Left cardiac atrium (tissue), 4 donors: ENCODE measurements at regions not wholly inside any gene's neighbourhood (a gene's known extent, or its start where the extent isn't known, plus 50 kb on each side); places are given as distances from the start of the nearest gene placed in this dataset.
A peak's percentile ranks its signal among the peaks of the same experiment; 100 is the strongest.

Source experiments
- ATAC-seq, 2 donors: fragments of 200-7000 bp; cut with Tn5 transposase; one replicate each; pipeline ENCODE4 v1.9.1; 2020; ENCODE audit warnings: mild to moderate bottlenecking in 2 of 2, moderate library complexity in 2 of 2
- DNase-seq: peaks from one replicate; pipeline ENCODE4 v3.0.0-alpha.2; 2020
- intact Hi-C, 2 donors: fragments of 100-400 bp; cut with DNase I; formaldehyde crosslinking; loops; one replicate each; pipeline versions ENCODE4 v1.14.1 to v1.15.1; 2022 to 2023
- donor health status: DM: no; HTN: yes; CAD: no.
- donor health status: DM: no; HTN: yes; CAD: no; lungs with severe emphysema.
- donor health status: DM: yes; HTN: yes; CAD: no.
- donor health status: Dilated cardiomyopathy.

GRCh38 chr9:110065532-110065931 is 142.4 kb downstream of the C9orf152 start:
- ATAC-seq (peak in 1 of 2 donors; percentile 3), DNase-seq (no peak)
- intact Hi-C loops, result no loop called here

DNA sequence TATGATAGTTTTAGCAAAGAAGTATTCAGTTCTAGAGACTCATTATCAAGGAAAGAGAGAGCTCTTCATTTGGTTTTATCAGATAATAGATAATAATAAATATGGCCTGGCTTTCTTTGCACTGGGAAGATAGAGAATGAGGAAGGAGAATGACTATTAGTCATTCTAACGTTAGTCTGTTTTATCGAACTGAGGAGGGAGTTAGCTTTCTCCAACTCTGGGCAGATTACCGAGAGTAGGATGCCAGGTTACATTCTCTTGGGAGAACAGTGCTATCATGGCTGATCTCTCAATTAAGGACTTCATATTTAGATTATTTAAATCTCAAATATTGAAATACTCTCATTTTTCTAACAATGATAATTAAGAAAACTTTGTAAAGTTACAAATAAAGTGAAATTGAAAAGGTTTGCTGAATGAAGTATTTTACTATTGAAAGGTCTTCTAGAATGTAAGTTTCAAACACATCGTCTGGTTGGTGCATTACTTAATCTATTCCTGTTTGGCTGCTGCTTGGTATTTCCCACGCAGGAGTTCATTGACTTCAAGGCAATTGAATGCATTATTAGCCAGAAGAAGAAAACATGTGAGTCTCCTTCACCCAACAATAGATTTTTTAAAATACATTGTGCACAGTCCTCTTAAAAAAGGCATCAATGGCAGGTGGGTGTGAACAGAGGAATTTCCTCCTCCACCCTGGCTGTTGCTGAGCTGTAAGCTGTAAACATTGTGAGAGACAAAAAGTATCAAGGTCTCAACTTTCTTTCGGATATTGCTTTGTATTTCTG is 140.8 kb downstream of the C9orf152 start:
- DNase-seq (no peak), ATAC-seq (peak in 1 of 2 donors; percentile 52)
- intact Hi-C loops, result no loop called here

DNA sequence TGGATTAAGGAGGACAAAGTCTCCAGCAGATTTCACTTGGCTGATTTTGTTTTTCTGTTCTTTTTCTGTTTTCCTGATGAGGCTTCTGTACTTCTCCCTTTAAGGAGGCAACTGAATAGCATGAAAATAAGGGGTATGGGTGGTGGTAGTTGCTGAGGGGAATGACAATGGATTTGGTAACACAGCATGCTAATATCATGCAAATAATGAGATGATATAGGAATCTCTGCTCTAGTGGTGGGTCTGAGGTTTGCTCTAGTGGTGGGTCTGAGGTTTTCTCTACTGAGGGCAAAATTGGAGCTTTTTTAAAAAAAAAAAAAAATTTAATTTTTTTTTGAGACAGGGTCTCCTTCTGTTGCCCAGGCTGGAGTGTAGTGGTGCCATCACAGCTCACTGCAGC is 139.7 kb downstream of the C9orf152 start:
- intact Hi-C loops, result no loop called here
- DNase-seq, result no peak
- no peak for ATAC-seq

GRCh38 chr9:110069326-110070248 is 138.4 kb downstream of the C9orf152 start:
- ATAC-seq, result peak; percentile 58 to 71
- intact Hi-C loops, result no loop called here
- peak; percentile 71 for DNase-seq

GRCh38 chr9:110072597-110073355 is 135.2 kb downstream of the C9orf152 start:
- no peak for DNase-seq
- intact Hi-C loops, result no loop called here
- ATAC-seq, result peak; percentile 45 to 61

DNA sequence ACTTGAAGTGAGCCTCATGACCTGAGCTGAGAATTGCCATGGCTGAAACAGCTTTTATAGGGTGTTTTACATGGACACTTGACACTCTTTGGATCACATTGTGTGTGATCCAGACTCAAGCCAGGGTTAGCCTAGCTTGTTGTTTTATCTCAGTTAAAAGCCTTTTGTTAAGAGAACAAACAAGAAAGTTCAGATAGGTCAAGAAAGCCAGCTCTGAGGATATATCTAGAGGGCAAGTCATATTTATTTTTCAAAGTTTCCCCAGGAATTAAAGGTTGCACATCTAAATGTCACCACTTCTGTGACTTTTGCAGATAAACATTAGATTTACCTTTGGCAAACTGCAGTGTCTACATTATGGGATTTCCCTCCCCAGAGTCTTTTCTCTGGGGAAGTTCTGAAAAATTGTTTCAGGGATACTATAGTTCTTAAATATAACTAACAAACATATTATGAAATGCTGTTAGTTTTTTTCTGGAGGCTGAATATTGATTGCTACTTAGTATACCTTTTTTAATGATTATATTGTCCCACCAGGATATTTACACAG is 134.5 kb downstream of the C9orf152 start:
- intact Hi-C loops, result no loop called here
- no peak for ATAC-seq

GRCh38 chr9:110076894-110077725 is 130.8 kb downstream of the C9orf152 start:
- ATAC-seq, result peak in 1 of 2 donors; percentile 21
- no peak for DNase-seq
- intact Hi-C loops, result no loop called here

More for the DNA sequence above, 134.5 kb downstream of the C9orf152 start:
- DNase-seq, result no peak

GRCh38 chr9:110077925-110078324 is 130.0 kb downstream of the C9orf152 start:
- ATAC-seq, result no peak
- DNase-seq, result no peak
- intact Hi-C loops, result no loop called here

GRCh38 chr9:110078604-110079003 is 129.4 kb downstream of the C9orf152 start:
- ATAC-seq (no peak), DNase-seq (no peak)
- intact Hi-C loops, result no loop called here

- intact Hi-C loops, result loop anchor here in 1 of 2 donors (10.0 kb wide), 1 partner anchor 53 kb away; no protein-coding TSS in a partner anchor
- ATAC-seq (peak; percentile 49 to 70), DNase-seq (no peak)
Observed at GRCh38 chr9:110081395-110081794, 126.6 kb downstream of the C9orf152 start.

DNA sequence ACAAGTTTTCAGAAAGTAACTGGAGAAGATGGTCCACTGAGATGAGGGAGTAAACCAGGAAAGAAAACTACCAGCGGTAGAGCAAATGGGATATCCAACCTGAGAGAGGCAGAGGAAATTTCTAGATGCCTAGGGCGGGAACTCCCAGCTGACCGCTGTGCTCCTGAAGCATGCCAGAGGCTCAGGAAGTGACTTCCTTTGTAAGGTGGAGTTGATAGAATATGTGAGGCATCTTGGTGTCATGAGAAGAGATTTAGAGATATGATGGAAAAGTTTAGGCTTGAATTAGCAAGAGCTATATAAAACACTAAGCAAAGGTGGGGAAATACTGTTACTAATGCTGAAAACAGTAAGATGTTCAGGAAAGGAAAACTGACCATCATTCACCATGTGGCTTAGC is 124.1 kb downstream of the C9orf152 start:
- ATAC-seq (no peak), DNase-seq (no peak)
- intact Hi-C loops, result loop anchor here in 1 of 2 donors (10.0 kb wide), 1 partner anchor 51 kb away; no protein-coding TSS in a partner anchor

DNA sequence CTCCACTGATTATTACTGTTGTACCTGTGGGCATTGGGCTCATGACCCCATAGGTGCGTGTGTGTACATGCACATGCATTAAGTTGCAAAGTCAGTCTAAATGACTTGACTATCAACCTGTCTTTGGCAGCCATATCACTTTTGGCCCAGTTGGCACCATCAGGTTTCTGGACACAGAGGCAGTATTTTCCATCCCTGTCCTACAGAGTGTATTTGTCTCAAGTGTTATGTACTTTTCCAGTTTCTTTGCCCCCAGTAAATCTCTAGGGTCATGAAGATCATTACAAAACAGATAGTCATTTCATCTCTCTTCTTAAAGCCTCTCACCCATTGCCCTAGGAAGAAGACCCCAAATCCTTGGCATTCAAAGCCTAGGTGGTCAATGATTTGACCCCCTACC is 121.4 kb downstream of the C9orf152 start:
- intact Hi-C loops, result loop anchor here in 1 of 2 donors (10.0 kb wide), 1 partner anchor 48 kb away; no protein-coding TSS in a partner anchor
- no peak for DNase-seq
- ATAC-seq, result no peak

GRCh38 chr9:110087605-110088004 is 120.4 kb downstream of the C9orf152 start:
- ATAC-seq (no peak), DNase-seq (no peak)
- intact Hi-C loops, result loop anchor here in 1 of 2 donors (10.0 kb wide), 1 partner anchor 47 kb away; no protein-coding TSS in a partner anchor

- ATAC-seq (no peak), DNase-seq (no peak)
- intact Hi-C loops, result loop anchor here in 1 of 2 donors (10.0 kb wide), 1 partner anchor 47 kb away; no protein-coding TSS in a partner anchor
Observed at GRCh38 chr9:110088099-110088498, 119.9 kb downstream of the C9orf152 start.

GRCh38 chr9:110089681-110090370 is 118.1 kb downstream of the C9orf152 start:
- intact Hi-C loops, result loop anchor here in 1 of 2 donors (10.0 kb wide), 1 partner anchor 45 kb away; no protein-coding TSS in a partner anchor
- DNase-seq (no peak), ATAC-seq (no peak)

- DNase-seq (no peak), ATAC-seq (no peak)
- intact Hi-C loops, result no loop called here
Observed at GRCh38 chr9:110092792-110093191, 115.2 kb downstream of the C9orf152 start.

DNA sequence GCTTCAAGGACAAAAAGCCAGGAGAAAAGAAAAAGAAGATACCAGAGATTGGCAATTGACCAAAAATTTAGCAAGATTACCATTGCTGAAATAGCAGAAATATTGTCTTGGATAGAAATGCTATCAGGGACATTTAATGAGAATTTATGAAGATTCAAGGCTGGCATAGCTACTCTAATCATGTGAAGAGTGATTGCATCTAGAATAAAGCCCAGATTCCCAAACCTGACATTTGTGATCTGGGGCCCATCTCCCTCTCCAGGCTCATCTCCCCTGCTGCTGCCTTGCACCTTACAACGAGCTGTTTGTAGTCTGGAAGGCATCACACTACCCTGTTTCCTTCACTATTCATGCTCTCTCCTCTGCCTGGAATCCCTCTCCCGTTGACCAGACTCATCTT is 114.5 kb downstream of the C9orf152 start:
- DNase-seq, result no peak
- intact Hi-C loops, result no loop called here
- no peak for ATAC-seq
